Keratinocyte (primary cell): ENCODE measurements at regions not wholly inside any gene's neighbourhood (a gene's known extent, or its start where the extent isn't known, plus 50 kb on each side); places are given as distances from the start of the nearest gene placed in this dataset.

ENCODE experiments used
- DNase-seq: peaks from one replicate; pipeline ENCODE4 v3.0.0-alpha.2; 2011; ENCODE audit warnings: low read depth, missing footprints, low spot score
- FAIRE-seq: peaks from 2 replicates; lab custom pipeline; 2011; peaks lifted over from hg19 to GRCh38; lab: Jason Lieb, UNC
- H2AFZ ChIP-seq: 2 replicates; pipeline ENCODE4 v1.6.0; 2012; ENCODE audit warnings: low read length, control low read depth, inconsistent platforms; ENCODE audit not compliant: control insufficient read depth
- H3K27ac ChIP-seq: 2 replicates; pipeline ENCODE4 v1.5.1; 2011; ENCODE audit warnings: low read length; ENCODE audit not compliant: control insufficient read depth, insufficient read depth
- H3K27me3 ChIP-seq: 3 replicates; pipeline ENCODE4 v1.6.0; 2011; ENCODE audit warnings: low read length; ENCODE audit not compliant: control insufficient read depth, insufficient read depth; ENCODE audit errors: extremely low read depth
- H3K36me3 ChIP-seq, 2 experiments: 2 replicates in 1 of 2; 3 replicates in 1 of 2; pipeline ENCODE4 v1.5.1; 2011; ENCODE audit warnings: low read length in 2 of 2, mild to moderate bottlenecking in 1 of 2; ENCODE audit not compliant: control insufficient read depth in 2 of 2, insufficient read depth in 2 of 2; ENCODE audit errors: extremely low read depth in 1 of 2
- H3K4me1 ChIP-seq: 3 replicates; pipeline ENCODE4 v1.5.1; 2011; ENCODE audit warnings: low read length; ENCODE audit not compliant: control insufficient read depth, insufficient read depth; ENCODE audit errors: extremely low read depth
- H3K4me2 ChIP-seq: 3 replicates; pipeline ENCODE4 v1.6.0; 2011; ENCODE audit warnings: low read depth, low read length; ENCODE audit not compliant: control insufficient read depth, insufficient read depth; ENCODE audit errors: extremely low read depth
- H3K4me3 ChIP-seq, 3 experiments: fragments of 200-600 bp in 1 of 3; sonication (generic) in 1 of 3; 2 replicates in 2 of 3; 3 replicates in 1 of 3; pipeline ENCODE4 v1.5.1; 2011 to 2016; ENCODE audit warnings: low read length in 3 of 3, mild to moderate bottlenecking in 3 of 3, control low read depth in 2 of 3, inconsistent platforms in 1 of 3, low read depth in 1 of 3, mixed read lengths in 1 of 3, mixed run types in 1 of 3, moderate library complexity in 1 of 3; ENCODE audit not compliant: control insufficient read depth in 2 of 3, insufficient read depth in 2 of 3; ENCODE audit errors: extremely low read depth in 1 of 3
- H3K79me2 ChIP-seq: 2 replicates; pipeline ENCODE4 v1.6.0; 2012; ENCODE audit warnings: low read length; ENCODE audit not compliant: control insufficient read depth, insufficient read depth
- H3K9ac ChIP-seq: 3 replicates; pipeline ENCODE4 v1.6.0; 2011; ENCODE audit warnings: low read length; ENCODE audit not compliant: control insufficient read depth, insufficient read depth; ENCODE audit errors: extremely low read depth
- H3K9me1 ChIP-seq: 3 replicates; pipeline ENCODE4 v1.6.0; 2011; ENCODE audit warnings: low read length; ENCODE audit not compliant: control insufficient read depth, insufficient read depth; ENCODE audit errors: extremely low read depth
- H3K9me3 ChIP-seq: 2 replicates; pipeline ENCODE4 v1.5.1; 2012; ENCODE audit warnings: low read depth, low read length; ENCODE audit not compliant: control insufficient read depth
- H4K20me1 ChIP-seq: 3 replicates; pipeline ENCODE4 v1.6.0; 2011; ENCODE audit warnings: low read length; ENCODE audit not compliant: control insufficient read depth, insufficient read depth; ENCODE audit errors: extremely low read depth
- EZH2 ChIP-seq: IDR thresholded peaks from one replicate; pipeline ENCODE4 v1.6.1; 2012; ENCODE audit warnings: inconsistent platforms, mild to moderate bottlenecking, low read length, moderate library complexity
- dilution Hi-C: fragments of 300-500 bp; cut with MboI; formaldehyde crosslinking; loops from one replicate; pipeline ENCODE4 v1.7.0; 2020; ENCODE audit warnings: low sequenced_read_pairs; ENCODE audit not compliant: extremely low pct_ligation_motif_present
- TF ChIP-seq, protein P1 (sequence below), 3 experiments: IDR thresholded peaks in 1 of 3; conservative IDR thresholded peaks in 1 of 3; optimal IDR thresholded peaks in 1 of 3; 2 replicates in 2 of 3; 3 replicates in 1 of 3; pipeline versions ENCODE3 to v1.5.1; 2011; ENCODE audit warnings: low read length in 3 of 3, mild to moderate bottlenecking in 3 of 3, moderate library complexity in 2 of 3, control low read depth in 1 of 3, inconsistent platforms in 1 of 3; ENCODE audit not compliant: insufficient read depth in 2 of 3; ENCODE audit errors: extremely low read depth in 1 of 3

DNA sequence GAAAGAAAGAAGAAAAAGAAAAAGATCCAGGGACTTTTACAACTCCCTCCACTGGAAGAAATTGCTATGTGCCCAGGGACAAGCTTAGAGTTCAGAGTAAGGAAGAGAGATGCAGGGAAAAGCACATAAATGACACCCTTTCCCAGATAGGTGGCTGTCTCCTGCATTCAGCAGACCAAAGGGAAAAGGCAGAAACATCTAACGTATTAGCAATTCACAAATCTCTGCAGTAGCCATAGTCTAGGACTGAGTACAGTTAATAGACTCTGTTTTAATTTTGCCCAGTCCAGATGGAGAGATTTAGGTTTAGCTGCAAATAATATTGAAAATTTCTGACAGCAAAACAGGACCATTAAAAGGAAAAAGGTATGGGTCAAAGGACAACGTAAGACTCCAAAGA is 71.3 kb upstream of the TNFRSF21 start:
- Histone ChIP-seq H3K4me3 (no peak overlapping the region), H3K9me1 (no peaks in the 10 kb centered on the region), H3K79me2 (no peaks in the 10 kb centered on the region), H3K4me2 (no peak overlapping the region), H3K9ac (no peak overlapping the region), H3K4me1 (no peaks in the 10 kb centered on the region), H3K36me3 (no peaks in the 10 kb centered on the region), H3K9me3 (no peaks in the 10 kb centered on the region), H3K27me3 (no peaks in the 10 kb centered on the region), H4K20me1 (no peaks in the 10 kb centered on the region), H2AFZ (no peak overlapping the region), H3K27ac (no peak overlapping the region)
- TF ChIP-seq, protein P1, sequence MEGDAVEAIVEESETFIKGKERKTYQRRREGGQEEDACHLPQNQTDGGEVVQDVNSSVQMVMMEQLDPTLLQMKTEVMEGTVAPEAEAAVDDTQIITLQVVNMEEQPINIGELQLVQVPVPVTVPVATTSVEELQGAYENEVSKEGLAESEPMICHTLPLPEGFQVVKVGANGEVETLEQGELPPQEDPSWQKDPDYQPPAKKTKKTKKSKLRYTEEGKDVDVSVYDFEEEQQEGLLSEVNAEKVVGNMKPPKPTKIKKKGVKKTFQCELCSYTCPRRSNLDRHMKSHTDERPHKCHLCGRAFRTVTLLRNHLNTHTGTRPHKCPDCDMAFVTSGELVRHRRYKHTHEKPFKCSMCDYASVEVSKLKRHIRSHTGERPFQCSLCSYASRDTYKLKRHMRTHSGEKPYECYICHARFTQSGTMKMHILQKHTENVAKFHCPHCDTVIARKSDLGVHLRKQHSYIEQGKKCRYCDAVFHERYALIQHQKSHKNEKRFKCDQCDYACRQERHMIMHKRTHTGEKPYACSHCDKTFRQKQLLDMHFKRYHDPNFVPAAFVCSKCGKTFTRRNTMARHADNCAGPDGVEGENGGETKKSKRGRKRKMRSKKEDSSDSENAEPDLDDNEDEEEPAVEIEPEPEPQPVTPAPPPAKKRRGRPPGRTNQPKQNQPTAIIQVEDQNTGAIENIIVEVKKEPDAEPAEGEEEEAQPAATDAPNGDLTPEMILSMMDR (optimal IDR thresholded peaks at IDR 0.05 in 1 of 3, IDR thresholded peaks at IDR 0.05 in 1 of 3, conservative IDR thresholded peaks at IDR 0.05 in 1 of 3; ENCODE audit: extremely low read depth in 1 of 3, insufficient read depth in 2 of 3, low read length in 3 of 3) = no peak
- no peak for TF ChIP-seq EZH2
- dilution Hi-C loops = no loop called here
- DNase-seq (no peak), FAIRE-seq (no peak)

DNA sequence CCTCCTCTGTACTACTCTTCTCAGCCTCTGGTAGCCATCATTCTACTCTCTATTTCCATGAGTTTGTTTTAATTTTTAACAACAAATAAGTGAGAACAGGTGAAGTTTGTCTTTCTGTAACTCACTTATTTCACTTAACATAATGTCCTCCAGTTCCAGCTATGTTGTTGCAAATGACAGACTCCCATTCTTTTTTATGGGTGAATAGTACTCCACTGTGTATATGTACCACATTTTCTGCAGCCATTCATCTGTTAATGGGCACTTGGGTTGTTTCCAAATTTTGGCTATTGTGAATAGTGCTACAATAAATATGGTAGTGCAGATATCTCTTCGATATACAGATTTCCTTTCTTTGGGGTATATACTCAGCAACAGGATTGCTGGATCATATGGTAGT is 73.7 kb upstream of the TNFRSF21 start:
- Histone ChIP-seq H4K20me1 (no peaks in the 10 kb centered on the region), H3K27ac (no peak overlapping the region), H3K4me3 (no peak overlapping the region), H3K36me3 (no peaks in the 10 kb centered on the region), H3K9me3 (no peaks in the 10 kb centered on the region), H3K4me2 (no peak overlapping the region), H3K4me1 (no peaks in the 10 kb centered on the region), H3K9me1 (no peaks in the 10 kb centered on the region), H3K79me2 (no peaks in the 10 kb centered on the region), H3K9ac (no peak overlapping the region), H3K27me3 (no peaks in the 10 kb centered on the region), H2AFZ (no peak overlapping the region)
- DNase-seq (no peak), FAIRE-seq (no peak)
- dilution Hi-C loops = no loop called here
- TF ChIP-seq EZH2 = no peak
- TF ChIP-seq, protein P1 (optimal IDR thresholded peaks at IDR 0.05 in 1 of 3, IDR thresholded peaks at IDR 0.05 in 1 of 3, conservative IDR thresholded peaks at IDR 0.05 in 1 of 3; ENCODE audit: extremely low read depth in 1 of 3, insufficient read depth in 2 of 3, low read length in 3 of 3) = no peak
